Right lobe of liver (tissue), 6 donors: ENCODE measurements at regions not wholly inside any gene's neighbourhood (a gene's known extent, or its start where the extent isn't known, plus 50 kb on each side); places are given as distances from the start of the nearest gene placed in this dataset.

Experiments used
- ATAC-seq, 4 donors: fragments of 200-7000 bp; cut with Tn5 transposase; one replicate each; pipeline ENCODE4 v1.9.1; 2020; ENCODE audit warnings: mild to moderate bottlenecking in 4 of 4, moderate library complexity in 4 of 4
- DNase-seq, 3 donors: peaks; one replicate each; pipeline ENCODE4 v3.0.0-alpha.2; 2020
- H3K27ac ChIP-seq, 3 donors: fragments of 200-600 bp; one replicate each; pipeline ENCODE4 v1.8.0; 2022
- H3K27me3 ChIP-seq, 2 donors: fragments of 200-600 bp; one replicate each; pipeline ENCODE4 v1.8.0; 2022
- H3K36me3 ChIP-seq, 4 donors: fragments of 200-600 bp; sonication (generic) in 1 of 4; one replicate each; pipeline versions ENCODE4 v1.5.1 to v1.8.0; 2017 to 2022; ENCODE audit warnings: control low read depth in 1 of 4
- H3K4me1 ChIP-seq, 4 donors: fragments of 200-600 bp; sonication (generic) in 1 of 4; one replicate each; pipeline versions ENCODE4 v1.5.1 to v1.8.0; 2017 to 2022; ENCODE audit warnings: control low read depth in 1 of 4
- H3K4me3 ChIP-seq, 3 donors: fragments of 200-600 bp; one replicate each; pipeline ENCODE4 v1.8.0; 2022
- H3K9me3 ChIP-seq, 4 donors: fragments of 200-600 bp; sonication (generic) in 1 of 4; one replicate each; pipeline versions ENCODE4 v1.5.1 to v1.8.0; 2017 to 2022; ENCODE audit warnings: control low read depth in 1 of 4
- POLR2A ChIP-seq: fragments of 450-650 bp; IDR thresholded peaks from one replicate; pipeline ENCODE4 v1.6.1; 2017; ENCODE audit warnings: antibody characterized with exemption, mild to moderate bottlenecking
- WGBS: methylation state at CpG from one replicate; pipeline ENCODE4 v1.1.6; 2018; ENCODE audit warnings: low coverage, low lambda C conversion rate; ENCODE audit not compliant: insufficient coverage; ENCODE audit errors: missing lambda C conversion rate; 5-methylcytosine and 5-hydroxymethylcytosine counted together
- intact Hi-C, 2 donors: fragments of 100-400 bp; cut with DNase I; formaldehyde crosslinking; loops; one replicate each; pipeline versions ENCODE4 v1.11.2 to v1.14.1; 2022
- TF ChIP-seq, protein P1 (sequence below), 4 donors: fragments of 200-600 bp in 3 of 4; fragments of 450-650 bp in 1 of 4; IDR thresholded peaks; one replicate each; pipeline versions ENCODE4 v1.5.1 to v1.8.0; 2016 to 2022; ENCODE audit warnings: antibody characterized with exemption in 4 of 4, mild to moderate bottlenecking in 2 of 4
- donor health status: DM: no; HTN: yes; CAD: no.
- donor health status: DM: no; HTN: no; CAD: no.
- donor health status: DM: no; HTN: no; CAD: no.
- donor health status: DM: no; HTN: yes; CAD: no.
- donor health status: DM: no; HTN: yes; CAD: no.

DNA sequence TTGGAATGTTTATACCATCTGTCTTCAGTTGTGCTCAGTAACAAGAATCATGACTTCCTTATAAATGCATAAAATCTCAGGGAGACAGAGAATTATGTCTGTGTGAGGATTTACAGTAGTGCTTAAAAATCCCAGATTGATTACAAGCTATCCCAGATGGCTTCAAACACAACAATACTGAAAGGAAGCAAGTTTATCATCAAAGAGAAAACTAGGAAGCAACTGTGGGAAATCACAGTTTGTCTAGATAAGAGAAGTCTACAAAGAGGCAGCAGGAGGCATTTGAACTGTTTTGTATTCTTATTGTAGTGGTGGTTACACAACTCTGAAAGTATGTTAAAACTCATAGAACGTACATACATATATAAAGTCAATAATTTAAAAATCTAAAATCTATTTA lies 104.4 kb upstream of the SALL4 start:
- no peaks in the 10 kb centered on the region for H3K4me1 ChIP-seq

GRCh38 chr20:51906049-51906448 lies 103.7 kb upstream of the SALL4 start:
- no peak for ATAC-seq
- Histone ChIP-seq H3K4me1 (no peaks in the 10 kb centered on the region), H3K9me3 (no peaks in the 10 kb centered on the region), H3K4me3 (no peak overlapping the region), H3K27ac (no peak overlapping the region), H3K27me3 (no peaks in the 10 kb centered on the region), H3K36me3 (no peaks in the 10 kb centered on the region)
- intact Hi-C loops, result no loop called here
- no peak for DNase-seq
- TF ChIP-seq, protein P1, sequence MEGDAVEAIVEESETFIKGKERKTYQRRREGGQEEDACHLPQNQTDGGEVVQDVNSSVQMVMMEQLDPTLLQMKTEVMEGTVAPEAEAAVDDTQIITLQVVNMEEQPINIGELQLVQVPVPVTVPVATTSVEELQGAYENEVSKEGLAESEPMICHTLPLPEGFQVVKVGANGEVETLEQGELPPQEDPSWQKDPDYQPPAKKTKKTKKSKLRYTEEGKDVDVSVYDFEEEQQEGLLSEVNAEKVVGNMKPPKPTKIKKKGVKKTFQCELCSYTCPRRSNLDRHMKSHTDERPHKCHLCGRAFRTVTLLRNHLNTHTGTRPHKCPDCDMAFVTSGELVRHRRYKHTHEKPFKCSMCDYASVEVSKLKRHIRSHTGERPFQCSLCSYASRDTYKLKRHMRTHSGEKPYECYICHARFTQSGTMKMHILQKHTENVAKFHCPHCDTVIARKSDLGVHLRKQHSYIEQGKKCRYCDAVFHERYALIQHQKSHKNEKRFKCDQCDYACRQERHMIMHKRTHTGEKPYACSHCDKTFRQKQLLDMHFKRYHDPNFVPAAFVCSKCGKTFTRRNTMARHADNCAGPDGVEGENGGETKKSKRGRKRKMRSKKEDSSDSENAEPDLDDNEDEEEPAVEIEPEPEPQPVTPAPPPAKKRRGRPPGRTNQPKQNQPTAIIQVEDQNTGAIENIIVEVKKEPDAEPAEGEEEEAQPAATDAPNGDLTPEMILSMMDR (IDR thresholded peaks at IDR 0.05), result no peak
- WGBS, result 100% methylated on average over 3 of the region's 6 CpGs

More for the DNA sequence above, 104.4 kb upstream of the SALL4 start:
- no peaks in the 10 kb centered on the region for H3K9me3 ChIP-seq
- no peak for TF ChIP-seq POLR2A
- TF ChIP-seq, protein P1 (IDR thresholded peaks at IDR 0.05), result no peak
- no peak overlapping the region for H3K4me3 ChIP-seq
- intact Hi-C loops, result no loop called here
- DNase-seq (no peak), ATAC-seq (no peak)
- H3K27me3 ChIP-seq, result no peaks in the 10 kb centered on the region
- WGBS, result 67% methylated on average over 1 of the region's 1 CpG
- H3K36me3 ChIP-seq, result no peaks in the 10 kb centered on the region
- no peak overlapping the region for H3K27ac ChIP-seq

DNA sequence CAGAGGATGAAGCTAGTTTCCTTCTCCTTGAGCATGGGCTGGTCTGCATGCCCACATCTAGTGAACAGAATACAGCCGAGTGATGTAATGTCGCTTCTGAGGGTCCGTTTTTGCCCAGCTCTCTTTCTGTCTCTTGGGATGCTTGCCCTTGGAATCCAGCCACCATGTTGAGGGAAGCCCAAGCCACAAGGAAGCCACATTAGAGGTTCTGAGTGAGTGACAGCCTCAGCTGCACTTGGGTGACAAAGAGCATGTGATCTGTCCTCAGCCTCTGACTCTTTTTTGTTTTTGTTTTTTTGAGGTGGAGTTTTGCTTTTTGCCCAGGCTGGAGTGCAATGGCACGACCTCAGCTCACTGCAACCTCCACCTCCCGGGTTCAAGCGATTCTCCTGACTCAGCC lies 100.6 kb upstream of the SALL4 start:
- TF ChIP-seq POLR2A, result no peak
- TF ChIP-seq, protein P1 (IDR thresholded peaks at IDR 0.05), result no peak
- no peak overlapping the region for H3K4me3 ChIP-seq
- no peaks in the 10 kb centered on the region for H3K27me3 ChIP-seq
- H3K4me1 ChIP-seq, result no peaks in the 10 kb centered on the region
- H3K36me3 ChIP-seq, result no peaks in the 10 kb centered on the region
- H3K27ac ChIP-seq, result no peak overlapping the region
- no peak for ATAC-seq
- no peak for DNase-seq
- intact Hi-C loops, result no loop called here
- WGBS, result 85% methylated on average over 4 of the region's 6 CpGs
- H3K9me3 ChIP-seq, result no peaks in the 10 kb centered on the region

- TF ChIP-seq, protein P1 (IDR thresholded peaks at IDR 0.05), result no peak
- no peak for TF ChIP-seq POLR2A
- Histone ChIP-seq H3K4me1 (no peaks in the 10 kb centered on the region), H3K36me3 (no peaks in the 10 kb centered on the region), H3K9me3 (no peaks in the 10 kb centered on the region), H3K27ac (no peak overlapping the region), H3K27me3 (no peaks in the 10 kb centered on the region), H3K4me3 (no peak overlapping the region)
- DNase-seq, result no peak
- intact Hi-C loops, result no loop called here
- no peak for ATAC-seq
- 78% methylated on average over 3 of the region's 3 CpGs for WGBS
Measured at GRCh38 chr20:51900443-51900842, 98.1 kb upstream of the SALL4 start.

DNA sequence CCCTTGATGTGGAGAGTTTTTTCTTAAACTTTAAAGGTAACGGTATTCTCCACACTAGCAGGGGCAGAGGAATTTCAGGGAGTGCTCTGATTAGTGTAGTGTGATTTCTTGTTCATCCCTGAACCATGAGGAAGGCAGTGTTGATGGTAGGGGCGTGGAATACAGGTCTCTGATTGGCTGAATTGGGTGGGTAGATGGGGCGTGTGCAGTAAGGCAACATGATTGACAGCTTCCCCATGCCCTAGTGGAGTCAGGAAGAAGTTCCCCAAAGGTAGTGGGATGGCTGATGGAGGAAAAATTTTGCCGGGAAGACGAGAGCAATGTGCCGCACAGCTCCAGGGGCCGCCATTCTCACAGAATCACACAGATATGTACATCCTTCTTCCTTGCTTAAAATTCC lies 97.4 kb upstream of the SALL4 start:
- WGBS, result 83% methylated on average over 7 of the region's 7 CpGs
- TF ChIP-seq, protein P1 (IDR thresholded peaks at IDR 0.05), result no peak
- TF ChIP-seq POLR2A, result no peak
- no peak overlapping the region for H3K27ac ChIP-seq
- H3K4me1 ChIP-seq, result no peaks in the 10 kb centered on the region
- DNase-seq, result no peak
- no peaks in the 10 kb centered on the region for H3K27me3 ChIP-seq
- H3K9me3 ChIP-seq, result no peaks in the 10 kb centered on the region
- intact Hi-C loops, result no loop called here
- no peaks in the 10 kb centered on the region for H3K36me3 ChIP-seq
- ATAC-seq, result no peak
- no peak overlapping the region for H3K4me3 ChIP-seq
